ENCODE measurements at regions not wholly inside any gene's neighbourhood (a gene's known extent, or its start where the extent isn't known, plus 50 kb on each side); places are given as distances from the start of the nearest gene placed in this dataset.

- no peak for TF ChIP-seq POLR2A (IDR thresholded peaks at IDR 0.05)
- TF ChIP-seq, protein P1, sequence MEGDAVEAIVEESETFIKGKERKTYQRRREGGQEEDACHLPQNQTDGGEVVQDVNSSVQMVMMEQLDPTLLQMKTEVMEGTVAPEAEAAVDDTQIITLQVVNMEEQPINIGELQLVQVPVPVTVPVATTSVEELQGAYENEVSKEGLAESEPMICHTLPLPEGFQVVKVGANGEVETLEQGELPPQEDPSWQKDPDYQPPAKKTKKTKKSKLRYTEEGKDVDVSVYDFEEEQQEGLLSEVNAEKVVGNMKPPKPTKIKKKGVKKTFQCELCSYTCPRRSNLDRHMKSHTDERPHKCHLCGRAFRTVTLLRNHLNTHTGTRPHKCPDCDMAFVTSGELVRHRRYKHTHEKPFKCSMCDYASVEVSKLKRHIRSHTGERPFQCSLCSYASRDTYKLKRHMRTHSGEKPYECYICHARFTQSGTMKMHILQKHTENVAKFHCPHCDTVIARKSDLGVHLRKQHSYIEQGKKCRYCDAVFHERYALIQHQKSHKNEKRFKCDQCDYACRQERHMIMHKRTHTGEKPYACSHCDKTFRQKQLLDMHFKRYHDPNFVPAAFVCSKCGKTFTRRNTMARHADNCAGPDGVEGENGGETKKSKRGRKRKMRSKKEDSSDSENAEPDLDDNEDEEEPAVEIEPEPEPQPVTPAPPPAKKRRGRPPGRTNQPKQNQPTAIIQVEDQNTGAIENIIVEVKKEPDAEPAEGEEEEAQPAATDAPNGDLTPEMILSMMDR (IDR thresholded peaks at IDR 0.05): no peak
Observed at GRCh38 chr4:56191534-56191933, 195.8 kb downstream of the AASDH start.

All from Peyer's patch (tissue), 4 donors.